Panc1 (cell line): ENCODE measurements at regions not wholly inside any gene's neighbourhood (a gene's known extent, or its start where the extent isn't known, plus 50 kb on each side); places are given as distances from the start of the nearest gene placed in this dataset.
"Not testable (repeated sequence)": the region's sequence is repeated elsewhere in the genome, so short reads cannot be mapped to it uniquely, and the experiment has no call there.

Experiments
- TF ChIP-seq, protein P1 (sequence below): fragments of 450-650 bp; IDR thresholded peaks from 2 replicates; pipeline ENCODE4 v1.5.1; 2017; ENCODE audit warnings: mild to moderate bottlenecking
- TF ChIP-seq, protein P2 (sequence below), 2 experiments: IDR thresholded peaks; 2 replicates each; pipeline ENCODE4 v1.6.1; 2011 to 2012; ENCODE audit warnings: low read depth in 2 of 2, control low read depth in 1 of 2, low read length in 1 of 2, mild to moderate bottlenecking in 1 of 2, moderate library complexity in 1 of 2; ENCODE audit not compliant: insufficient read depth in 1 of 2

DNA sequence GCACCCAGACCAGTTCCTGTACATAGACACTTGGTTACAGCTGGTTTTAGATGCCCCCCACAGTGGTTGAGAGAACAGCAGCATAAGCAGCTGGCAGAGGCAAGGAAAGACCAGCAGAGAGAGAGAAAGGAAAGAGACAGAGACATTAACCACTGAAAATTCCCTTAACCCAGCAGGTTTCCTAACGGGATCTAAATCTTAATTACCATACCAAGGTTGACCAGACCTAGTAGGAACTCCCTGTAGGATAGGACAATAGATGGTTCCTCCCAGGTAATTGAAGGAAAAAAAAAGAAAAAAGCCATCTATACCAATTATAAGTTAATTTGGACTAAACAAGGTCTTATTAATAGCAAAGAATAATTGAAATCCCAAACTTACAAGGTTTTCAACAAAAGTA, 112.3 kb upstream of the PPM1J start:
- TF ChIP-seq, protein P1, sequence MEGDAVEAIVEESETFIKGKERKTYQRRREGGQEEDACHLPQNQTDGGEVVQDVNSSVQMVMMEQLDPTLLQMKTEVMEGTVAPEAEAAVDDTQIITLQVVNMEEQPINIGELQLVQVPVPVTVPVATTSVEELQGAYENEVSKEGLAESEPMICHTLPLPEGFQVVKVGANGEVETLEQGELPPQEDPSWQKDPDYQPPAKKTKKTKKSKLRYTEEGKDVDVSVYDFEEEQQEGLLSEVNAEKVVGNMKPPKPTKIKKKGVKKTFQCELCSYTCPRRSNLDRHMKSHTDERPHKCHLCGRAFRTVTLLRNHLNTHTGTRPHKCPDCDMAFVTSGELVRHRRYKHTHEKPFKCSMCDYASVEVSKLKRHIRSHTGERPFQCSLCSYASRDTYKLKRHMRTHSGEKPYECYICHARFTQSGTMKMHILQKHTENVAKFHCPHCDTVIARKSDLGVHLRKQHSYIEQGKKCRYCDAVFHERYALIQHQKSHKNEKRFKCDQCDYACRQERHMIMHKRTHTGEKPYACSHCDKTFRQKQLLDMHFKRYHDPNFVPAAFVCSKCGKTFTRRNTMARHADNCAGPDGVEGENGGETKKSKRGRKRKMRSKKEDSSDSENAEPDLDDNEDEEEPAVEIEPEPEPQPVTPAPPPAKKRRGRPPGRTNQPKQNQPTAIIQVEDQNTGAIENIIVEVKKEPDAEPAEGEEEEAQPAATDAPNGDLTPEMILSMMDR, result not testable (repeated sequence)
- TF ChIP-seq, protein P2, sequence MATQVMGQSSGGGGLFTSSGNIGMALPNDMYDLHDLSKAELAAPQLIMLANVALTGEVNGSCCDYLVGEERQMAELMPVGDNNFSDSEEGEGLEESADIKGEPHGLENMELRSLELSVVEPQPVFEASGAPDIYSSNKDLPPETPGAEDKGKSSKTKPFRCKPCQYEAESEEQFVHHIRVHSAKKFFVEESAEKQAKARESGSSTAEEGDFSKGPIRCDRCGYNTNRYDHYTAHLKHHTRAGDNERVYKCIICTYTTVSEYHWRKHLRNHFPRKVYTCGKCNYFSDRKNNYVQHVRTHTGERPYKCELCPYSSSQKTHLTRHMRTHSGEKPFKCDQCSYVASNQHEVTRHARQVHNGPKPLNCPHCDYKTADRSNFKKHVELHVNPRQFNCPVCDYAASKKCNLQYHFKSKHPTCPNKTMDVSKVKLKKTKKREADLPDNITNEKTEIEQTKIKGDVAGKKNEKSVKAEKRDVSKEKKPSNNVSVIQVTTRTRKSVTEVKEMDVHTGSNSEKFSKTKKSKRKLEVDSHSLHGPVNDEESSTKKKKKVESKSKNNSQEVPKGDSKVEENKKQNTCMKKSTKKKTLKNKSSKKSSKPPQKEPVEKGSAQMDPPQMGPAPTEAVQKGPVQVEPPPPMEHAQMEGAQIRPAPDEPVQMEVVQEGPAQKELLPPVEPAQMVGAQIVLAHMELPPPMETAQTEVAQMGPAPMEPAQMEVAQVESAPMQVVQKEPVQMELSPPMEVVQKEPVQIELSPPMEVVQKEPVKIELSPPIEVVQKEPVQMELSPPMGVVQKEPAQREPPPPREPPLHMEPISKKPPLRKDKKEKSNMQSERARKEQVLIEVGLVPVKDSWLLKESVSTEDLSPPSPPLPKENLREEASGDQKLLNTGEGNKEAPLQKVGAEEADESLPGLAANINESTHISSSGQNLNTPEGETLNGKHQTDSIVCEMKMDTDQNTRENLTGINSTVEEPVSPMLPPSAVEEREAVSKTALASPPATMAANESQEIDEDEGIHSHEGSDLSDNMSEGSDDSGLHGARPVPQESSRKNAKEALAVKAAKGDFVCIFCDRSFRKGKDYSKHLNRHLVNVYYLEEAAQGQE (IDR thresholded peaks at IDR 0.05; ENCODE audit: insufficient read depth in 1 of 2, low read depth in 2 of 2, low read length in 1 of 2), result not testable (repeated sequence)
